ENCODE measurements at regions not wholly inside any gene's neighbourhood (a gene's known extent, or its start where the extent isn't known, plus 50 kb on each side); places are given as distances from the start of the nearest gene placed in this dataset.

DNA sequence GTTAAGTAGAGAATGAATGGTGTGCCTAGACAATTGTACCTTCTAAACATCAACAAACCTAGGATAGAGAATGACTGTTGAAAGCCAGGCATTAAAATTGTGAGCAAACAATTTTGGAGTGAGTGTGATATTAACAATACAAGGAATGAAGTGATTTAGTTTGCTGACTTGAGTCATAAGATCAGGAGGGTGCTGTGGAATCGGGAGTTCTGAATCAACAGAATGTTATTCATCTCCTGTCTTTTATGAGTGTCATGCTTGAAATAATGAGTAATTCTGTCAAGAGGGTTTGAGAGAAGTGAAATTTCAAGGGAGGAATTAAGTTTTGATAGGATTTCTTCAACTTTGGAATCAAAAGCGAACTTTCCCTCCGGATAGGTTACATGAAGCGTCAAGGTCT lies 214.4 kb upstream of the DSEL start:
- H3F3A ChIP-seq (ENCODE audit: low read depth): no peaks in the 10 kb centered on the region
- no peaks in the 10 kb centered on the region for H3K9me2 ChIP-seq (replicated peaks; ENCODE audit: low read depth, low read length)
- H3K4me3 ChIP-seq (ENCODE audit: low read length, poor library complexity, severe bottlenecking): no peak overlapping the region
- no peaks in the 10 kb centered on the region for H3K79me2 ChIP-seq (ENCODE audit: insufficient read depth, low read length)
- H3K9ac ChIP-seq (ENCODE audit: low read depth, low read length, poor library complexity, severe bottlenecking): no peak overlapping the region
- no peak for TF ChIP-seq EZH2phosphoT487 (IDR thresholded peaks at IDR 0.05; ENCODE audit: borderline replicate concordance)
- TF ChIP-seq, protein P1, sequence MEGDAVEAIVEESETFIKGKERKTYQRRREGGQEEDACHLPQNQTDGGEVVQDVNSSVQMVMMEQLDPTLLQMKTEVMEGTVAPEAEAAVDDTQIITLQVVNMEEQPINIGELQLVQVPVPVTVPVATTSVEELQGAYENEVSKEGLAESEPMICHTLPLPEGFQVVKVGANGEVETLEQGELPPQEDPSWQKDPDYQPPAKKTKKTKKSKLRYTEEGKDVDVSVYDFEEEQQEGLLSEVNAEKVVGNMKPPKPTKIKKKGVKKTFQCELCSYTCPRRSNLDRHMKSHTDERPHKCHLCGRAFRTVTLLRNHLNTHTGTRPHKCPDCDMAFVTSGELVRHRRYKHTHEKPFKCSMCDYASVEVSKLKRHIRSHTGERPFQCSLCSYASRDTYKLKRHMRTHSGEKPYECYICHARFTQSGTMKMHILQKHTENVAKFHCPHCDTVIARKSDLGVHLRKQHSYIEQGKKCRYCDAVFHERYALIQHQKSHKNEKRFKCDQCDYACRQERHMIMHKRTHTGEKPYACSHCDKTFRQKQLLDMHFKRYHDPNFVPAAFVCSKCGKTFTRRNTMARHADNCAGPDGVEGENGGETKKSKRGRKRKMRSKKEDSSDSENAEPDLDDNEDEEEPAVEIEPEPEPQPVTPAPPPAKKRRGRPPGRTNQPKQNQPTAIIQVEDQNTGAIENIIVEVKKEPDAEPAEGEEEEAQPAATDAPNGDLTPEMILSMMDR (conservative IDR thresholded peaks at IDR 0.05; ENCODE audit: low read length): no peak
- H4K20me1 ChIP-seq (ENCODE audit: insufficient read depth, low read length, poor library complexity, severe bottlenecking): no peaks in the 10 kb centered on the region
- H3K4me2 ChIP-seq (ENCODE audit: low read depth, low read length, poor library complexity, severe bottlenecking): no peak overlapping the region
- no peak overlapping the region for H2AFZ ChIP-seq (ENCODE audit: low read length)
- no peaks in the 10 kb centered on the region for H3K9me3 ChIP-seq (ENCODE audit: insufficient read depth, low read depth, low read length)
- peaks cover 2% of the 10 kb centered on the region for H3K4me1 ChIP-seq (ENCODE audit: insufficient read depth, low read length, poor library complexity, severe bottlenecking)
- no peaks in the 10 kb centered on the region for H3K36me3 ChIP-seq (ENCODE audit: insufficient read depth, low read length)
- no peaks in the 10 kb centered on the region for H3K27me3 ChIP-seq (ENCODE audit: insufficient read depth, low read length, poor library complexity, severe bottlenecking)

DNA sequence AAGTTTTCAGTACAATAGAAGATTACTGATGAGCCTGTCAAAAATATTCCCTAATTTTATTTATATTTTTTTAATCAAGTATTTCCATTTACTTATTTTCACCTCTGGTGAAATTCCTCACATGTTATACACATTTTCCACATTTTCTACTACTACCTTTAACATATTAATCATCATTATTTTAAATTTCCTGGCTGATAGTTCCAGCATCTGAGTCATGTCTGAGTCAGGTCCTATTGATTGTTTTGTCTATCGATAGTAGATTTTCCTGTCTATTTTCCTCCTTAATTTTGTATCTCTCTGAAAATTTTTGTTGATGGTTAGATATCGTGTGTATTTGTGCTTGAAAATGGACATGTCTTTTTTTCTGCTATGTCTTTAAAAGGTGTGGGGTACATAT lies 211.8 kb upstream of the DSEL start:
- H4K20me1 ChIP-seq (ENCODE audit: insufficient read depth, low read length, poor library complexity, severe bottlenecking): no peaks in the 10 kb centered on the region
- H3K9me3 ChIP-seq (ENCODE audit: insufficient read depth, low read depth, low read length): no peaks in the 10 kb centered on the region
- no peaks in the 10 kb centered on the region for H3K79me2 ChIP-seq (ENCODE audit: insufficient read depth, low read length)
- H3K4me3 ChIP-seq (ENCODE audit: low read length, poor library complexity, severe bottlenecking): no peak overlapping the region
- no peaks in the 10 kb centered on the region for H3K4me1 ChIP-seq (ENCODE audit: insufficient read depth, low read length, poor library complexity, severe bottlenecking)
- H3K4me2 ChIP-seq (ENCODE audit: low read depth, low read length, poor library complexity, severe bottlenecking): no peak overlapping the region
- no peaks in the 10 kb centered on the region for H3K36me3 ChIP-seq (ENCODE audit: insufficient read depth, low read length)
- no peak overlapping the region for H3K9ac ChIP-seq (ENCODE audit: low read depth, low read length, poor library complexity, severe bottlenecking)
- no peaks in the 10 kb centered on the region for H3F3A ChIP-seq (ENCODE audit: low read depth)
- TF ChIP-seq, protein P1 (conservative IDR thresholded peaks at IDR 0.05; ENCODE audit: low read length): no peak
- TF ChIP-seq EZH2phosphoT487 (IDR thresholded peaks at IDR 0.05; ENCODE audit: borderline replicate concordance): no peak
- no peak overlapping the region for H2AFZ ChIP-seq (ENCODE audit: low read length)
- H3K27me3 ChIP-seq (ENCODE audit: insufficient read depth, low read length, poor library complexity, severe bottlenecking): no peaks in the 10 kb centered on the region
- no peaks in the 10 kb centered on the region for H3K9me2 ChIP-seq (replicated peaks; ENCODE audit: low read depth, low read length)

DNA sequence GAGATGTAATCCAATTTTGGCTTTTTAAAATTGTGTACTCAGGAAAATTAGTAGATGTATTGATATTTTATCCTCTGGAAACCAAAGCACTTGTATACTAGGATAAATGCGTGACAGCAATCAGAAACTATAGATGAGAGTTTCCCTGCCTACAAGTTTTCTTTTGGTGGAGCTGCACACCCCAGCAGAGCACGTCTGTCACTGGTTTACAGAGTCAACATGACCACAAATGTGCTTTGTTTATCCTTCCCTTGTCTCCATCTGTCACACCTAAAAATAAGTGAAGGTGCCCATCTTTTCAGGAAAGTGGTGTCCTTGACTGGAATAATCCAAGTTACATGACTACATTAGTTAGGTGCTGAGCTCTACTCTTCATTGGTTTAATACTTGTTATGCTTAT lies 210.4 kb upstream of the DSEL start:
- no peaks in the 10 kb centered on the region for H3K36me3 ChIP-seq (ENCODE audit: insufficient read depth, low read length)
- no peaks in the 10 kb centered on the region for H3F3A ChIP-seq (ENCODE audit: low read depth)
- no peaks in the 10 kb centered on the region for H3K9me3 ChIP-seq (ENCODE audit: insufficient read depth, low read depth, low read length)
- no peak overlapping the region for H3K4me3 ChIP-seq (ENCODE audit: low read length, poor library complexity, severe bottlenecking)
- no peaks in the 10 kb centered on the region for H3K27me3 ChIP-seq (ENCODE audit: insufficient read depth, low read length, poor library complexity, severe bottlenecking)
- H3K4me2 ChIP-seq (ENCODE audit: low read depth, low read length, poor library complexity, severe bottlenecking): no peak overlapping the region
- no peaks in the 10 kb centered on the region for H3K9me2 ChIP-seq (replicated peaks; ENCODE audit: low read depth, low read length)
- H3K79me2 ChIP-seq (ENCODE audit: insufficient read depth, low read length): no peaks in the 10 kb centered on the region
- no peak overlapping the region for H2AFZ ChIP-seq (ENCODE audit: low read length)
- no peaks in the 10 kb centered on the region for H3K4me1 ChIP-seq (ENCODE audit: insufficient read depth, low read length, poor library complexity, severe bottlenecking)
- TF ChIP-seq, protein P1 (conservative IDR thresholded peaks at IDR 0.05; ENCODE audit: low read length): no peak
- no peak for TF ChIP-seq EZH2phosphoT487 (IDR thresholded peaks at IDR 0.05; ENCODE audit: borderline replicate concordance)
- H4K20me1 ChIP-seq (ENCODE audit: insufficient read depth, low read length, poor library complexity, severe bottlenecking): no peaks in the 10 kb centered on the region
- no peak overlapping the region for H3K9ac ChIP-seq (ENCODE audit: low read depth, low read length, poor library complexity, severe bottlenecking)
